Thoracic aorta (tissue), 2 donors: ENCODE measurements at regions not wholly inside any gene's neighbourhood (a gene's known extent, or its start where the extent isn't known, plus 50 kb on each side); places are given as distances from the start of the nearest gene placed in this dataset.

Experiments
- ATAC-seq: fragments of 150-250 bp; one replicate; pipeline ENCODE4 v1.8.0; 2017; ENCODE audit warnings: low read depth; ENCODE audit not compliant: insufficient number of reproducible peaks, low FRiP score
- DNase-seq: peaks from one replicate; pipeline ENCODE4 v3.0.0-alpha.2; 2020; ENCODE audit warnings: low spot score
- H3K27ac ChIP-seq, 2 donors: fragments of 200-600 bp; sonication (generic); 1 replicate in 1 of 2; 2 replicates in 1 of 2; pipeline ENCODE4 v1.5.1; 2016; ENCODE audit warnings: mild to moderate bottlenecking in 2 of 2, moderate library complexity in 2 of 2
- H3K27me3 ChIP-seq: fragments of 200-600 bp; sonication (generic); replicated peaks from 2 replicates; pipeline ENCODE4 v1.6.0; 2016; ENCODE audit warnings: mild to moderate bottlenecking; ENCODE audit not compliant: insufficient read depth
- H3K36me3 ChIP-seq: fragments of 200-600 bp; sonication (generic); one replicate; pipeline ENCODE4 v1.5.1; 2016
- H3K4me1 ChIP-seq, 2 donors: fragments of 200-600 bp; sonication (generic); 1 replicate in 1 of 2; 2 replicates in 1 of 2; pipeline versions ENCODE4 v1.5.1 to v1.6.0; 2016; ENCODE audit warnings: low read depth in 2 of 2, mild to moderate bottlenecking in 1 of 2; ENCODE audit not compliant: control insufficient read depth in 1 of 2
- H3K4me3 ChIP-seq: fragments of 200-600 bp; sonication (generic); 2 replicates; pipeline ENCODE4 v1.5.1; 2016; ENCODE audit warnings: mild to moderate bottlenecking
- H3K9me3 ChIP-seq: fragments of 200-600 bp; sonication (generic); 2 replicates; pipeline ENCODE4 v1.5.1; 2016
- TF ChIP-seq, protein P1 (sequence below): fragments of 200-600 bp; sonication (generic); IDR thresholded peaks from one replicate; pipeline ENCODE4 v1.5.1; 2019; ENCODE audit warnings: antibody characterized with exemption

DNA sequence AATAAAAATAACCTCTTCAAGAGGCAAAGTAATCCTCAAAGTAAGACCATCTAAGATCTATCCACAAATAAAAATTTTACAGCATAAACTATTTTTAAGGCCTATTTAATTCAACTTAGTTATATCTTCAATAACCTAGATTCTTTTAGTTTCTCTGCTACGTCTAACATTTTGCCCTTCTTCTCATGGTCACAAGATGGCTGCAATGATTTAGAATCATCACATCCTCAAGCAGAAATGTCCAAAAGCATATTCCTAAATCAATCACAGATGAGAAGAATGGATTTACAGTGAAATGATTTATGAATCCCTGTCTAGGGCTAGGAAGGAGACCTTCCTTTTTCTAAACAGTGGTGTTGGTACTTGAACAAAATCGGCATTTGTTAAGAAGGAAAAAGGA is 304.7 kb downstream of the ARHGAP12 start:
- ATAC-seq: no peak
- H3K4me3 ChIP-seq: no peak overlapping the region
- peak overlapping the region; percentile 43 to 51 for H3K27ac ChIP-seq

DNA sequence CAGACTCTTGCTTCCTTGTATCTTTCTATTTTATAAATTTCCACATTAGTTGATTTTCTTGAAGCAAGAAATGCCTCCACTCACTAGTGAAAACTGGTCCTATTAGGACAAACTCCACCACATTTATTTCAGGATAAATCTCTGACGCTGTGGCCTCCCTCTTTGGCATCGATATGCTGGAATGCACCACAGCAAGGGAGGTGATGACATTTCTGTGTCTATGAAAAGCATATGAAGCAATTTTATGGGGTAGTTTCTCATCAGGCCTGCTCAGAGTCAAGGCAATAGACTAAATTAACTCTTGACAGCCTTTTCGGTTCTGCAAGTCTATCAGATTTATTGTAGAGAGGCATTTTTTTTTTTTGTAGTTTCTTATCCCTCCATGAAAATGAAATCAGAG is 304.4 kb downstream of the ZEB1 start:
- Histone ChIP-seq H3K36me3 (no peaks in the 10 kb centered on the region), H3K27ac (peak overlapping the region; percentile 43 to 51), H3K9me3 (no peaks in the 10 kb centered on the region), H3K27me3 (no peaks in the 10 kb centered on the region), H3K4me3 (no peak overlapping the region), H3K4me1 (peaks cover 17 to 42% of the 10 kb centered on the region in 2 donors)
- ATAC-seq (no peak), DNase-seq (no peak)
- TF ChIP-seq, protein P1, sequence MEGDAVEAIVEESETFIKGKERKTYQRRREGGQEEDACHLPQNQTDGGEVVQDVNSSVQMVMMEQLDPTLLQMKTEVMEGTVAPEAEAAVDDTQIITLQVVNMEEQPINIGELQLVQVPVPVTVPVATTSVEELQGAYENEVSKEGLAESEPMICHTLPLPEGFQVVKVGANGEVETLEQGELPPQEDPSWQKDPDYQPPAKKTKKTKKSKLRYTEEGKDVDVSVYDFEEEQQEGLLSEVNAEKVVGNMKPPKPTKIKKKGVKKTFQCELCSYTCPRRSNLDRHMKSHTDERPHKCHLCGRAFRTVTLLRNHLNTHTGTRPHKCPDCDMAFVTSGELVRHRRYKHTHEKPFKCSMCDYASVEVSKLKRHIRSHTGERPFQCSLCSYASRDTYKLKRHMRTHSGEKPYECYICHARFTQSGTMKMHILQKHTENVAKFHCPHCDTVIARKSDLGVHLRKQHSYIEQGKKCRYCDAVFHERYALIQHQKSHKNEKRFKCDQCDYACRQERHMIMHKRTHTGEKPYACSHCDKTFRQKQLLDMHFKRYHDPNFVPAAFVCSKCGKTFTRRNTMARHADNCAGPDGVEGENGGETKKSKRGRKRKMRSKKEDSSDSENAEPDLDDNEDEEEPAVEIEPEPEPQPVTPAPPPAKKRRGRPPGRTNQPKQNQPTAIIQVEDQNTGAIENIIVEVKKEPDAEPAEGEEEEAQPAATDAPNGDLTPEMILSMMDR: no peak

More for the DNA sequence above, 304.7 kb downstream of the ARHGAP12 start:
- TF ChIP-seq, protein P1: no peak
- DNase-seq: no peak
- Histone ChIP-seq H3K27me3 (no peaks in the 10 kb centered on the region), H3K9me3 (no peaks in the 10 kb centered on the region), H3K36me3 (no peaks in the 10 kb centered on the region), H3K4me1 (peaks cover 14 to 37% of the 10 kb centered on the region in 2 donors)

DNA sequence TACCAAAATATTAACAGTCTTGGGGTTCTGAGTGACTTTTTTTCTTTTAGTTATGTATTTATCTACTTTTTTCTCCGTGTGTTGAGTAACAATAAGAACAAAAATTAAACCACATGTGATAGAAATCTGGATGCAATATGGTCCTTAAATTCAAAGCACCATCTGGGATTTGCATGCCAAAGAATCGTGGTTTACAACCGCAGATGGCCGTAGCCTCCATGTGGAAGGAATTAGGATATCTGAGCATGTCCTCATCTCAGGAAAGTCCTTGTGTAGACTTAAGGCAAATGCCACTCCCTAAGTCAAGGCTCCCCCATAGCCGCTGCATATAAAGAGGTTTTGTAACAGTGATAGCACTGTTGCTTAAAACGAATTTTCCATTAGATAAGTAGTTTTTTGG is 304.0 kb downstream of the ZEB1 start:
- ATAC-seq: no peak

DNA sequence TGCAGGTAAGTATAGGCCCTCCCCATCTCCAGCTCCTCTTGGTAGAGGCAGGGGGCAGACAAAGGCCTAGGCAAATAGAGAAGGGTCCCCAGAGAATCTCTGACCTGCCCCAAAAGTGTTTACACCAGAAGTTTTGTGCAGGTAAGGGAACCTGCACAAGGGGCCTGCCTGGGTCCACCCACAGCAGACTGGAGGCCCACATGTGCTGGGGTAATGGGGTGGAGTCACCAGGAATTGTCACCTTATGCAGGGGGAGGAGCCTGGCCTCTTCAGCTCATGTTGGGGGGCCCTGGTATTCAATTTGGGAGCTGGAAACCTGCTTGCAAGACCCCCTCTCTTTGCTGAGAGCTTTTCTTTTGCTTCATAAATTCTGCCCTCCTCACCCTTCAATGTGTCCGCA is 302.7 kb downstream of the ZEB1 start:
- peaks cover 18 to 48% of the 10 kb centered on the region in 2 donors for H3K4me1 ChIP-seq
- H3K27ac ChIP-seq: no peak overlapping the region
- H3K9me3 ChIP-seq: no peaks in the 10 kb centered on the region
- no peak for ATAC-seq
- H3K27me3 ChIP-seq: no peaks in the 10 kb centered on the region
- TF ChIP-seq, protein P1: no peak
- H3K36me3 ChIP-seq: no peaks in the 10 kb centered on the region
- no peak overlapping the region for H3K4me3 ChIP-seq
- DNase-seq: no peak

More for the DNA sequence above, 304.0 kb downstream of the ZEB1 start:
- Histone ChIP-seq H3K4me3 (no peak overlapping the region), H3K4me1 (peaks cover 18 to 47% of the 10 kb centered on the region in 2 donors), H3K9me3 (no peaks in the 10 kb centered on the region), H3K27me3 (no peaks in the 10 kb centered on the region), H3K36me3 (no peaks in the 10 kb centered on the region), H3K27ac (peak overlapping the region; percentile 43 to 51)
- TF ChIP-seq, protein P1: no peak
- DNase-seq: no peak

DNA sequence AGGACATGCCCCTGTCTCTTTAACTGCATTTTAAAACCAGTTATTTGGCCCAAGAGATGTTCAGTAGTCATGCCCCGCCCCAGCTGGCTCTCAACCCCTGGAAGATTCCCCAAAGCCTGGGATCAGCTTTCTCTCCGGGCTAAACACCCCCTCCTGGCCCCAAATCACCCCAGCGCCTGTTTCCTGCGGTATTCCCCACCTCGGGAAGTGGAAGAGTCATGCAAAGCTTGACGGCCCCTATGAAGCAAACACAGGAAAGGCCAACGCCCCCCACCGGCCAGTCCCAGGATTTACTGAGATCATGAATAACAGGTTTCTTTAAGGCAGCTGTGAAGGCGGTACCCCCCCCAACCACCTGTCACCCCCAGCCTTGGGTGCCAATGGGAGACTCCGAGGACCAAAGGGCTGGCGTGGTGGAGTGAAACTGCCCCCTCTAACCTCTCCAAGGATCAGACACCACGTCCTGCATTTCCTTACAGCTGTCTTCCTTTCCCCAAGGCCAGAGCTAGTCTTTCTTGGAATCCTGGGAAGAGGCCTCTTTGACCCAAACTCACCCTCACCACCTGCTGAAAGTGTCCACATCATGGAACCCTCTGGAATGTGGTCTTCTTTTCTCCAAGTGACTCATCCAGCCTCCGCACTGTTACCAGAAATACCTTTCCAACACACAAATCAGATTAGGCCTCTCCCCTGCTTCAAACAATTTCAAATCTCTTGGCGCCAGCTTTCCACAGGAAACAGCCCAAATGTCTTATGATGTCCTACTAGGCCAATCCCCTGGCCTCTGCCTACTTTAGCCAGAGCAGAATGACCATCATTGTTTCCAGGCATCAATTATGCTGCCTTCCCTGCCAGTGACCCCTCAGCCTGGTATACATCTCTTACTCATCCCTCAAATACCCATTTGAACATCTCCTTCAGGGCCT is 301.5 kb downstream of the ZEB1 start:
- H3K9me3 ChIP-seq: no peaks in the 10 kb centered on the region
- no peak overlapping the region for H3K27ac ChIP-seq

More for the DNA sequence above, 301.5 kb downstream of the ZEB1 start:
- TF ChIP-seq, protein P1: no peak
- H3K36me3 ChIP-seq: no peaks in the 10 kb centered on the region
- no peak overlapping the region for H3K4me3 ChIP-seq
- H3K4me1 ChIP-seq: peaks cover 18 to 48% of the 10 kb centered on the region in 2 donors
- H3K27me3 ChIP-seq: no peaks in the 10 kb centered on the region
- ATAC-seq (no peak), DNase-seq (no peak)
